GM23338 (cell line): ENCODE measurements at regions not wholly inside any gene's neighbourhood (a gene's known extent, or its start where the extent isn't known, plus 50 kb on each side); places are given as distances from the start of the nearest gene placed in this dataset.
A peak's percentile ranks its signal among the peaks of the same experiment; 100 is the strongest.
"Not testable (repeated sequence)": the region's sequence is repeated elsewhere in the genome, so short reads cannot be mapped to it uniquely, and the experiment has no call there.

Experiments used
- ATAC-seq: fragments of 200-7000 bp; cut with Tn5 transposase; 3 replicates; pipeline ENCODE4 v1.9.1; 2020
- DNase-seq: peaks from one replicate; pipeline ENCODE4 v3.0.0-alpha.2; 2015; ENCODE audit warnings: low spot score
- H2AFZ ChIP-seq: fragments of 200-600 bp; sonication (generic); 2 replicates; pipeline ENCODE4 v1.8.0; 2016; ENCODE audit warnings: antibody characterized with exemption, mild to moderate bottlenecking, moderate library complexity
- H3F3A ChIP-seq: fragments of 200-600 bp; sonication (generic); replicated peaks from 2 replicates; pipeline ENCODE4 v1.8.0; 2017; ENCODE audit warnings: antibody characterized with exemption, mixed run types, low read depth
- H3K27ac ChIP-seq: fragments of 200-600 bp; sonication (generic); 2 replicates; pipeline ENCODE4 v1.6.1; 2016; ENCODE audit warnings: low read depth
- H3K27me3 ChIP-seq: fragments of 200-600 bp; sonication (generic); 2 replicates; pipeline ENCODE4 v1.8.0; 2016; ENCODE audit warnings: mild to moderate bottlenecking, mixed run types, moderate library complexity; ENCODE audit not compliant: insufficient read depth
- H3K36me3 ChIP-seq: fragments of 200-600 bp; sonication (generic); 2 replicates; pipeline ENCODE4 v1.8.0; 2016; ENCODE audit warnings: mild to moderate bottlenecking; ENCODE audit not compliant: insufficient read depth
- H3K4me1 ChIP-seq: fragments of 200-600 bp; sonication (generic); 2 replicates; pipeline ENCODE4 v1.8.0; 2016; ENCODE audit warnings: mild to moderate bottlenecking, moderate library complexity; ENCODE audit not compliant: insufficient read depth
- H3K4me2 ChIP-seq: fragments of 200-600 bp; sonication (generic); 2 replicates; pipeline ENCODE4 v1.7.1; 2017; ENCODE audit warnings: mixed run types
- H3K4me3 ChIP-seq: fragments of 200-600 bp; sonication (generic); 2 replicates; pipeline ENCODE4 v1.6.1; 2016; ENCODE audit warnings: mixed run types
- H3K79me2 ChIP-seq: fragments of 200-600 bp; sonication (generic); replicated peaks from 2 replicates; pipeline ENCODE4 v1.8.0; 2017; ENCODE audit warnings: mild to moderate bottlenecking; ENCODE audit not compliant: insufficient read depth
- H3K9me2 ChIP-seq: fragments of 200-600 bp; sonication (generic); 2 replicates; pipeline ENCODE4 v1.8.0; 2017; ENCODE audit not compliant: insufficient read depth
- H4K20me1 ChIP-seq: fragments of 200-600 bp; sonication (generic); replicated peaks from 2 replicates; pipeline ENCODE4 v1.8.0; 2017; ENCODE audit warnings: mild to moderate bottlenecking; ENCODE audit not compliant: insufficient read depth
- H3K27ac Mint-ChIP-seq: 2 replicates; pipeline ENCODE4 v1.8.0; 2020; ENCODE audit warnings: inconsistent platforms, mild to moderate bottlenecking, moderate library complexity, mixed read lengths
- H3K27me3 Mint-ChIP-seq: 3 replicates; pipeline ENCODE4 v1.8.0; 2022; ENCODE audit warnings: low read depth, mild to moderate bottlenecking, moderate library complexity, mixed read lengths, inconsistent platforms; ENCODE audit not compliant: insufficient read depth, poor library complexity
- H3K36me3 Mint-ChIP-seq: 3 replicates; pipeline ENCODE4 v1.8.0; 2021; ENCODE audit warnings: low read depth, mild to moderate bottlenecking, inconsistent platforms, moderate library complexity, mixed read lengths
- H3K4me1 Mint-ChIP-seq: 3 replicates; pipeline ENCODE4 v1.8.0; 2020; ENCODE audit warnings: mild to moderate bottlenecking, inconsistent platforms, mixed read lengths
- H3K4me3 Mint-ChIP-seq: 3 replicates; pipeline ENCODE4 v1.8.0; 2021; ENCODE audit warnings: moderate library complexity, mild to moderate bottlenecking, inconsistent platforms, mixed read lengths
- H3K9me3 Mint-ChIP-seq: 3 replicates; pipeline ENCODE4 v1.8.0; 2020; ENCODE audit warnings: moderate library complexity, mild to moderate bottlenecking, inconsistent platforms, mixed read lengths

DNA sequence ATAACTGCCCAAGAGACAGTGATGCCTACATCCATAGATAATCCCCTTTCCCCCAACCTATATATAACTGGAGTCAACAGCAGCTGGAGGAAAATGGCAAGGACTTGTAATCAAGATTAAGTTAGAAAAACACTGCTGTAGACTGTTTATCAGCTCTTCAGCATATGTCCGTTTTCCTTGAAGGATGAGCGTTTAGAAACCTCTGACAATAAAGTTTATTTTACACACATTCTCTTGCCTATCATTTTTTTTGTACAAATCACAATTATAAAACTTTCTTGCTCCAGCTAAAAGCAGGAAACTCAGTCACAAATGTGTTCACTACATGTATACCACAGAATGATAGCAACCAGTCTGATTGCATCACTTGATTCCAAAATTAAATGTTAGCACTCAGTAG lies 50.8 kb downstream of the PPIAL4G start:
- not testable (repeated sequence) for H3K27me3 ChIP-seq, ATAC-seq, H3K36me3 ChIP-seq, H3F3A ChIP-seq, H3K27me3 Mint-ChIP-seq, H4K20me1 ChIP-seq, H3K4me3 ChIP-seq, H3K4me2 ChIP-seq, H3K27ac Mint-ChIP-seq, H3K9me3 Mint-ChIP-seq, H3K4me3 Mint-ChIP-seq, DNase-seq, H3K79me2 ChIP-seq, H3K9me2 ChIP-seq, H3K27ac ChIP-seq, H3K4me1 ChIP-seq, H2AFZ ChIP-seq
- H3K4me1 Mint-ChIP-seq = peaks cover 10% of the 10 kb centered on the region
- H3K36me3 Mint-ChIP-seq = peaks cover 27% of the 10 kb centered on the region; the same call in 2 of the 3 replicates

DNA sequence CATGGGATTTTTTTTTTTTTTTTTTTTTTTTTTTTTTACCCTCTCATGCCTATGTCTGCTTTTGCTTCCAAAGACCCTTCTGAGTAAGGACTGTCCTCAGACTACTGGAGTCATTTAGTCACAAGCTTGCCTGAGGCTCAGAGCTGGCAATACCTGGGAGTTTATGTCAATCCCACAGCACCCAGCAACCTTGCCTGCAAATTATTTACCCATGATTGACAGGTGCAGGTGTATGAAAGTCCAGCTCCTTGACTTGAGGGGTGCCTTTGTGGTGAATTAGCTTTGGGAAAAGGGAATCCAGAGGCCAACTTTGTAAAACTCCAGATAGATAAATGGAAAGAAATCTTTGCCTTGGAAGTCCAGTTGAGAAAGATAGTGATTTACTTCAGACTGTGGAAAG lies 53.2 kb downstream of the PPIAL4G start:
- H3K27me3 Mint-ChIP-seq, H3K4me2 ChIP-seq, H3F3A ChIP-seq, H3K9me2 ChIP-seq, H3K4me3 ChIP-seq, DNase-seq, H4K20me1 ChIP-seq, H3K36me3 ChIP-seq, ATAC-seq, H3K79me2 ChIP-seq, H3K27ac Mint-ChIP-seq, H3K27me3 ChIP-seq, H3K9me3 Mint-ChIP-seq, H3K4me1 ChIP-seq, H2AFZ ChIP-seq, H3K4me3 Mint-ChIP-seq, H3K27ac ChIP-seq: not testable (repeated sequence)
- Mint-ChIP-seq H3K4me1 (peaks cover 10% of the 10 kb centered on the region), H3K36me3 (peaks cover 33% of the 10 kb centered on the region; the same call in 2 of the 3 replicates)

DNA sequence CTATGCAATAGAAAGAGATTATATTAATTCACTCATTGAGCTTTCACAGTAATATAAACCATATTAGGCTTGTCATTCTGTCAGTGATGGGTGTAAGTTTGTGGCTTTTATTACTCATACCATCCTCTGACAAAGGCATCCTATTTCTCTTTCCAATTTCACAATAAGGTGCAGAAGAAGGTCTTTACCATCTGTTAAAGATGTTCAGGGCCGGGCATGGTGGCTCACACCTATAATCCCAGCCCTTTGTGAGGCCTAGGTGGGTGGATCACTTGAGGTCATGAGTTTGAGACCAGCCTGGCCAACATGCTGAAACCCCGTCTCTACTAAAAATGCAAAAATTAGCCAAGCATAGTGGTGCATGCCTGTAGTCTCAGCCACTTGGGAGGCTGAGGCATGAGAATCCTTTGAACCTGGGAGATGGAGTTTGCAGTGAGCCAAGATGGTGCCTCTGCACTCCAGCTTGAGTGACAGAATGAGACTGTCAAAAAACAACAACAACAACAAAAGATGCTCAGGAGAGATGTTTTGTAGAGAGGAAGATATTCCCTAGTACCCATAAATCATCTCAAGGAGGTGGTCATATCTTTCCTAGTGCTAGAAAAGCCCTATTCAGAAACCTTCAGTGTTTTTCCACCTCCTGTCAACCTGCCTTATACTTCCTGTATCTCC lies 56.0 kb downstream of the PPIAL4G start:
- H3K27ac ChIP-seq, H3K4me3 Mint-ChIP-seq, H3K27me3 Mint-ChIP-seq, H3K36me3 ChIP-seq, H3K27me3 ChIP-seq, H3K4me1 ChIP-seq, H3K9me3 Mint-ChIP-seq, H3K4me3 ChIP-seq, DNase-seq, H4K20me1 ChIP-seq, H3F3A ChIP-seq, ATAC-seq, H3K4me1 Mint-ChIP-seq, H3K79me2 ChIP-seq, H2AFZ ChIP-seq, H3K27ac Mint-ChIP-seq, H3K9me2 ChIP-seq, H3K4me2 ChIP-seq: not testable (repeated sequence)
- peaks cover 17% of the 10 kb centered on the region; the same call in 2 of the 3 replicates for H3K36me3 Mint-ChIP-seq

DNA sequence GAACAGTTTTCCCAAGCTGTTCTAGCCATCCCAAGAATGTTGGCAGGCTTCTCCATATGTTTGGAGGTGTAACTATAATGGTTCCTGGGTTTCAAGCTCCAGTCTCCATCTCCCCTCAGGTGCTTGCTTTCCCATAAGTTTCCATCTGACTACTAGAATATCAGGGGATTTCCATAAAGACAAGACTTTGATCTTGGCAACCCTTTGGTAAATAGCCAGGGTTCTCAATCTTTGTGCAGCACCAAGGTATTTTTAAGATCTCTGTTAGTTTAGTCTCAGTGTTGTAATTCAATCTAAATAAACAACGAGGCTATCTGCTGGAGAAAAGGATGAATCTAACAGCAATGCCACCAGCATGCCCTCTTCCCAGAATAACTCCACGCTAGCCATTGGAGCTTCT lies 56.7 kb downstream of the PPIAL4G start:
- not testable (repeated sequence) for H3K4me1 ChIP-seq, H3F3A ChIP-seq, ATAC-seq, H2AFZ ChIP-seq, H3K27ac ChIP-seq, DNase-seq, H3K4me3 ChIP-seq, H3K36me3 ChIP-seq, H4K20me1 ChIP-seq, H3K4me1 Mint-ChIP-seq, H3K27me3 Mint-ChIP-seq, H3K27me3 ChIP-seq, H3K9me2 ChIP-seq, H3K4me2 ChIP-seq, H3K79me2 ChIP-seq, H3K4me3 Mint-ChIP-seq, H3K27ac Mint-ChIP-seq, H3K9me3 Mint-ChIP-seq
- H3K36me3 Mint-ChIP-seq = peaks cover 14% of the 10 kb centered on the region; the same call in 2 of the 3 replicates

DNA sequence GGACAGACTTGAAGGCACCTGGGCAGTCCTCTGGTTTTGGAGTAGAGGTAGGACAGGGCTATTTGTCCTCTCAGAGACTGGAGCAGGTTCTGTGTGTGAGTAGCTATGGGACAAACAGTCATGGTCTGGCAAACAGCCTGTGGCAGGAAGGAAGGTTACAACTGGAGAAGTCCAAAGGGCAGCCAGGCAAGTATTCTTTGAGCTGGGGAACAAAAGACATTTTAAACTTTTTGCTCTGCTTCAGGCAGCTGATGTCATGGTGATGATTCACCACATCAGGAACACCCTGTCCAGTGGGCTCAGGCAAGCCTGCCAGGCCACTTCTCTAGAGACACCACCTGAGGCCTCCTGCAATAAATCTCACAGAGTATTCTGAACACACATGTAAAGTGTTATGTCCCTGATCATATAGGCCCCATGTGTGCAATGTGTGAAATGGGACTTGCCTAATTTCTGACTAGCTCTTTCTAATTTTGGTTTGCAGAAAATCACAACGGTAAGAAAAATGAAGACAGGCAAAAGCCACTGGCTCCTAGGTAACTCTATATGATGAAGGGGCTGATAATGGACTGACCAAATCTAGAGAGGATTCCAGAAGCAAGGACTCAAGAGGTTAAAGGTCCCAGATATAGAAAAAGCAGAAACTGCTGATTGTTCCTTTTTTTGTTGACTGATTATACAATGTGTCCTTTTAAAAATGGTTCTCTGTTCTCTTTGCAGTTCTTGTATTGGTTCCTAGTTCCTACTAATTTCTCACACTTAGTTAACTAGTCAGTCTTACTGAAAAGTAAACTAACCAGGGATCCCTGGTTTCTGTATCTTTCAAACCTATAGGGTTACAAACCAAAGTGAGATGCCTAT lies 58.7 kb downstream of the PPIAL4G start:
- H2AFZ ChIP-seq, H3K4me1 Mint-ChIP-seq, H3F3A ChIP-seq, H3K79me2 ChIP-seq, H3K9me3 Mint-ChIP-seq, H3K4me3 Mint-ChIP-seq, ATAC-seq, H3K27me3 Mint-ChIP-seq, H3K27ac Mint-ChIP-seq, H3K4me2 ChIP-seq, H3K27ac ChIP-seq, H3K27me3 ChIP-seq, H3K4me3 ChIP-seq, H4K20me1 ChIP-seq, H3K36me3 Mint-ChIP-seq, H3K4me1 ChIP-seq, H3K9me2 ChIP-seq, DNase-seq, H3K36me3 ChIP-seq: not testable (repeated sequence)

DNA sequence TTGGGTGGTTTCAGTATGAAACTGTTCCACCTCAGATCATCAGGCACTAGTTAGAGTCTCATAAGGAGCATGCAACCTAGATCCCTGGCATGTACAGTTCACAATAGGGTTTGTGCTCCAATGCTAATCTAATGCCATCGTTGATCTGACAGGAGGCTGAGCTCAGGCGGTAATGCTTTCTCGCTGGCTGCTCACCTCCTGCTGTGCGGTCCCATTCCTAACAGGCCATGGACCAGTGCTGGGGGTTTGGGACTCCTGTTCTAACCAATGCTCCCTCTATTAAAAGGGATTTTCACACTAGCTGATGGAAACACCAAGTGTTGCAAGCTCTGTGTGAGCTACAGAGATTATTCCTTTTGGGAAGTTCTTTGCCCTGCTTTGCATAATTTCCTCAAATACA lies 60.2 kb downstream of the PPIAL4G start:
- H4K20me1 ChIP-seq, H3K4me1 Mint-ChIP-seq: not testable (repeated sequence)
- peak; percentile 77 for ATAC-seq

More for the DNA sequence above, 60.2 kb downstream of the PPIAL4G start:
- not testable (repeated sequence) for H3K27ac ChIP-seq, H3K4me3 Mint-ChIP-seq, H3K27me3 ChIP-seq, H2AFZ ChIP-seq, H3K27ac Mint-ChIP-seq, H3F3A ChIP-seq, H3K4me2 ChIP-seq, H3K4me1 ChIP-seq, H3K4me3 ChIP-seq, H3K36me3 Mint-ChIP-seq, H3K79me2 ChIP-seq, H3K27me3 Mint-ChIP-seq, H3K9me2 ChIP-seq, DNase-seq, H3K36me3 ChIP-seq, H3K9me3 Mint-ChIP-seq
